Neural cell (in vitro differentiated cells): ENCODE measurements at regions not wholly inside any gene's neighbourhood (a gene's known extent, or its start where the extent isn't known, plus 50 kb on each side); places are given as distances from the start of the nearest gene placed in this dataset.

Experiments
- H2AFZ ChIP-seq: fragments of 200-600, 300-800 bp; sonication (generic), shearing (Covaris generic); 2 replicates; pipeline ENCODE4 v1.6.0; 2014; ENCODE audit warnings: low read depth, mild to moderate bottlenecking, antibody characterized with exemption, low read length, moderate library complexity
- H3F3A ChIP-seq: fragments of 200-600 bp; shearing (Covaris generic); 2 replicates; pipeline ENCODE4 v1.6.1; 2016; ENCODE audit warnings: mild to moderate bottlenecking, moderate library complexity, mixed read lengths, antibody characterized with exemption, low read length; ENCODE audit not compliant: insufficient read depth, poor library complexity, severe bottlenecking
- H3K27ac ChIP-seq: fragments of 200-600, 300-800 bp; sonication (generic), shearing (Covaris generic); 2 replicates; pipeline ENCODE4 v1.5.1; 2014; ENCODE audit warnings: mild to moderate bottlenecking, low read length, moderate library complexity
- H3K27me3 ChIP-seq: fragments of 300-800, 200-600 bp; sonication (generic), shearing (Covaris generic); 2 replicates; pipeline ENCODE4 v1.6.0; 2014; ENCODE audit warnings: mild to moderate bottlenecking, low read depth, low read length, moderate library complexity; ENCODE audit not compliant: insufficient read depth
- H3K36me3 ChIP-seq: fragments of 300-800, 200-600 bp; sonication (generic), shearing (Covaris generic); 2 replicates; pipeline ENCODE4 v1.5.1; 2014; ENCODE audit warnings: mild to moderate bottlenecking, antibody characterized with exemption, low read length, moderate library complexity; ENCODE audit not compliant: insufficient read depth
- H3K4me2 ChIP-seq: fragments of 300-800, 200-600 bp; sonication (generic), shearing (Covaris generic); 2 replicates; pipeline ENCODE4 v1.6.0; 2014; ENCODE audit warnings: mild to moderate bottlenecking, low read length
- H3K4me3 ChIP-seq: fragments of 300-800, 200-600 bp; sonication (generic), shearing (Covaris generic); 2 replicates; pipeline ENCODE4 v1.5.1; 2014; ENCODE audit warnings: mild to moderate bottlenecking, low read length, moderate library complexity
- H3K79me2 ChIP-seq: fragments of 200-600 bp; shearing (Covaris generic); replicated peaks from 2 replicates; pipeline ENCODE4 v1.6.0; 2014; ENCODE audit warnings: mild to moderate bottlenecking, low read length, moderate library complexity; ENCODE audit not compliant: insufficient read depth
- H3K9ac ChIP-seq: fragments of 300-800, 200-600 bp; sonication (generic), shearing (Covaris generic); 2 replicates; pipeline ENCODE4 v1.6.1; 2016; ENCODE audit warnings: mild to moderate bottlenecking, low read length, mixed read lengths
- H3K9me2 ChIP-seq: fragments of 200-600 bp; shearing (Covaris generic); 2 replicates; pipeline ENCODE4 v1.6.1; 2016; ENCODE audit warnings: mild to moderate bottlenecking, low read length, mixed read lengths; ENCODE audit not compliant: insufficient read depth
- H3K9me3 ChIP-seq: fragments of 200-600, 300-800 bp; sonication (generic), shearing (Covaris generic); 2 replicates; pipeline ENCODE4 v1.6.1; 2016; ENCODE audit warnings: mild to moderate bottlenecking, mixed run types, low read length, moderate library complexity, mixed read lengths
- H4K20me1 ChIP-seq: fragments of 200-600 bp; shearing (Covaris generic); 2 replicates; pipeline ENCODE4 v1.6.1; 2016; ENCODE audit warnings: mild to moderate bottlenecking, mixed run types; ENCODE audit not compliant: insufficient read depth
- CTCF ChIP-seq: fragments of 450-650 bp; IDR thresholded peaks from 2 replicates; pipeline ENCODE4 v1.5.1; 2014; ENCODE audit warnings: antibody characterized with exemption, mild to moderate bottlenecking, moderate library complexity; ENCODE audit not compliant: poor library complexity, severe bottlenecking
- EP300 ChIP-seq: fragments of 450-650 bp; conservative IDR thresholded peaks from 2 replicates; pipeline ENCODE4 v1.6.1; 2014; ENCODE audit warnings: antibody characterized with exemption, mild to moderate bottlenecking, moderate library complexity; ENCODE audit not compliant: poor library complexity, severe bottlenecking
- EZH2 ChIP-seq: fragments of 200-600, 300-800 bp; shearing (Covaris generic), sonication (generic); IDR thresholded peaks from 2 replicates; pipeline ENCODE4 v1.6.1; 2014; ENCODE audit warnings: antibody characterized with exemption, low read length, borderline replicate concordance, mild to moderate bottlenecking; ENCODE audit not compliant: insufficient read depth, poor library complexity, severe bottlenecking
- MXI1 ChIP-seq: fragments of 450-650 bp; conservative IDR thresholded peaks from 2 replicates; pipeline ENCODE4 v1.6.1; 2014; ENCODE audit warnings: antibody characterized with exemption, mild to moderate bottlenecking; ENCODE audit not compliant: poor library complexity, severe bottlenecking
- POLR2AphosphoS5 ChIP-seq: IDR thresholded peaks from 2 replicates; pipeline ENCODE4 v1.6.1; 2012
- RAD21 ChIP-seq: fragments of 450-650 bp; conservative IDR thresholded peaks from 2 replicates; pipeline ENCODE4 v1.6.1; 2014; ENCODE audit warnings: antibody characterized with exemption, mild to moderate bottlenecking, moderate library complexity
- REST ChIP-seq: IDR thresholded peaks from 2 replicates; pipeline ENCODE4 v1.6.1; 2012; ENCODE audit warnings: borderline replicate concordance
- SMC3 ChIP-seq: fragments of 450-650 bp; conservative IDR thresholded peaks from 2 replicates; pipeline ENCODE4 v1.6.1; 2014; ENCODE audit warnings: antibody characterized with exemption, mild to moderate bottlenecking, moderate library complexity; ENCODE audit not compliant: poor library complexity
- TAF1 ChIP-seq: IDR thresholded peaks from 2 replicates; pipeline ENCODE4 v1.6.1; 2012; ENCODE audit warnings: low read depth

GRCh38 chr11:112412383-112412782 is 151.7 kb upstream of the PLET1 start:
- Histone ChIP-seq H3K36me3 (no peaks in the 10 kb centered on the region), H3K27ac (no peak overlapping the region), H3F3A (no peaks in the 10 kb centered on the region), H3K9ac (no peak overlapping the region), H3K79me2 (no peaks in the 10 kb centered on the region), H2AFZ (no peak overlapping the region), H3K27me3 (no peaks in the 10 kb centered on the region), H3K9me3 (no peaks in the 10 kb centered on the region), H4K20me1 (no peaks in the 10 kb centered on the region), H3K4me3 (no peak overlapping the region), H3K4me2 (no peak overlapping the region), H3K9me2 (no peaks in the 10 kb centered on the region)
- TF ChIP-seq CTCF (no peak), TAF1 (no peak), EP300 (no peak), EZH2 (no peak), RAD21 (no peak), REST (no peak), SMC3 (no peak), MXI1 (no peak), POLR2AphosphoS5 (no peak)

GRCh38 chr11:112417339-112417738 is 156.7 kb upstream of the PLET1 start:
- Histone ChIP-seq H3F3A (no peaks in the 10 kb centered on the region), H3K9me3 (no peaks in the 10 kb centered on the region), H4K20me1 (no peaks in the 10 kb centered on the region), H3K4me3 (no peak overlapping the region), H3K9me2 (no peaks in the 10 kb centered on the region), H3K4me2 (no peak overlapping the region), H3K27ac (no peak overlapping the region), H3K9ac (no peak overlapping the region), H3K79me2 (no peaks in the 10 kb centered on the region), H2AFZ (no peak overlapping the region), H3K36me3 (no peaks in the 10 kb centered on the region), H3K27me3 (no peaks in the 10 kb centered on the region)
- TF ChIP-seq EP300 (no peak), REST (no peak)
